ENCODE measurements at regions not wholly inside any gene's neighbourhood (a gene's known extent, or its start where the extent isn't known, plus 50 kb on each side); places are given as distances from the start of the nearest gene placed in this dataset.

DNA sequence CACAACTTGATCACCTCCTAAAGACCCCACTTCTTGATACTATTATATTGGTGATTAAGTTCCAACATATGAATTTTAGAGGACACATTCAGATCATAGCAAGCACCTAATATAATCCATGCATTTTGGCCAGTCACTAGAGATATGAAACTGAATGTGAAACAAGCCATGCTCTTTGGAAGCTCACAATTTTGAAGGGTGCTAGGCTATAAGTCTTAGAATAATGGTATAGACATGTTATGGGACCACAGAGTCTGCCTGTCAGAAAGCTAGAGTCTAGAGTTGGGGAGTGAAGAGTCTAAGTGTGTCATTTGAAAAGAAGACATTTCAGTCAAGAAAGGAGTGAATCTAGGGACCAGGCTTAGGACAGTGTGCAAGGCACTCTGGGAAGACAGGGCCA, 186.4 kb upstream of the SLC24A5 start:
- Histone ChIP-seq H3K27me3 (replicated peaks in 1 of 4; ENCODE audit: control insufficient read depth in 3 of 4, extremely low read depth in 1 of 4, insufficient read depth in 3 of 4, low read length in 3 of 4) (no peaks in the 10 kb centered on the region), H3K36me3 (ENCODE audit: control insufficient read depth in 2 of 4, insufficient read depth in 4 of 4, low read length in 3 of 4) (no peaks in the 10 kb centered on the region), H3K4me2 (ENCODE audit: insufficient read depth in 1 of 2, low read depth in 2 of 2, low read length in 2 of 2) (no peak overlapping the region), H2BK120ac (replicated peaks; ENCODE audit: low read depth, low read length) (no peak overlapping the region), H2AFZ (ENCODE audit: low read length) (no peak overlapping the region), H3K9me3 (ENCODE audit: insufficient read depth in 2 of 2, low read depth in 1 of 2, low read length in 1 of 2) (no peaks in the 10 kb centered on the region), H3K4me1 (replicated peaks in 1 of 4; ENCODE audit: control insufficient read depth in 3 of 4, insufficient read depth in 4 of 4, low read length in 3 of 4) (no peaks in the 10 kb centered on the region), H3K27ac (ENCODE audit: low read depth, low read length) (no peak overlapping the region), H3K4me3 (ENCODE audit: extremely low read depth in 1 of 4, insufficient read depth in 2 of 4, low read depth in 3 of 4, low read length in 4 of 4) (no peak overlapping the region), H3K4ac (replicated peaks; ENCODE audit: insufficient read length, low read depth, low read length) (no peak overlapping the region), H2BK20ac (ENCODE audit: low read length) (no peak overlapping the region), H3K14ac (ENCODE audit: insufficient read length) (no peak overlapping the region), H3K9ac (replicated peaks in 1 of 4; ENCODE audit: extremely low read depth in 1 of 4, low read depth in 3 of 4, low read length in 3 of 4) (no peak overlapping the region), H3K56ac (replicated peaks; ENCODE audit: insufficient read length, low read depth, low read length) (no peak overlapping the region), H3K23ac (ENCODE audit: insufficient read length) (no peak overlapping the region), H3K23me2 (ENCODE audit: low read depth, low read length) (no peaks in the 10 kb centered on the region), H3K79me1 (ENCODE audit: low read depth, low read length) (no peaks in the 10 kb centered on the region), H4K20me1 (replicated peaks in 1 of 2; ENCODE audit: control insufficient read depth in 1 of 2, insufficient read depth in 2 of 2, low read length in 2 of 2) (no peaks in the 10 kb centered on the region), H2AK5ac (ENCODE audit: low read depth, low read length) (no peak overlapping the region), H2BK5ac (ENCODE audit: low read depth, low read length) (no peak overlapping the region), H4K91ac (replicated peaks; ENCODE audit: insufficient read length, low read length) (no peak overlapping the region), H2BK15ac (ENCODE audit: low read length) (no peak overlapping the region), H3K79me2 (ENCODE audit: control insufficient read depth in 1 of 2, insufficient read depth in 2 of 2, low read length in 2 of 2) (no peaks in the 10 kb centered on the region), H3K18ac (ENCODE audit: extremely low read depth, low read length) (no peak overlapping the region), H2BK12ac (ENCODE audit: low read depth, low read length) (no peak overlapping the region), H4K8ac (ENCODE audit: extremely low read depth, insufficient read depth, low read length) (no peak overlapping the region), H4K5ac (ENCODE audit: insufficient read length, low read depth, low read length) (no peak overlapping the region)
- ChIA-PET CTCF (ENCODE audit: partially characterized antibody) (interaction anchor here (1.1 to 1.6 kb wide), 3 partner anchors 9 to 151 kb away, joined by 3 to 4 read pairs (median 4); no protein-coding TSS in a partner anchor), POLR2A (ENCODE audit: partially characterized antibody) (no interaction called here)
- DNase-seq (ENCODE audit: low read depth in 1 of 2, low spot score in 2 of 2) = no peak
- no peak for FAIRE-seq
- TF ChIP-seq EP300 (IDR thresholded peaks at IDR 0.05; ENCODE audit: borderline replicate concordance in 1 of 2, low read depth in 2 of 2, low read length in 2 of 2) (no peak), BACH1 (IDR thresholded peaks at IDR 0.05; ENCODE audit: low read length) (no peak), E2F6 (IDR thresholded peaks at IDR 0.05) (no peak), ASH2L (IDR thresholded peaks at IDR 0.05; ENCODE audit: low read length) (no peak), BCL11A (IDR thresholded peaks at IDR 0.05; ENCODE audit: low read depth in 2 of 2, low read length in 2 of 2) (no peak), ATF2 (IDR thresholded peaks at IDR 0.05; ENCODE audit: low read length) (no peak), SIRT6 (IDR thresholded peaks at IDR 0.05; ENCODE audit: low read length) (no peak), TBP (IDR thresholded peaks at IDR 0.05; ENCODE audit: low read depth, low read length) (no peak), BRCA1 (IDR thresholded peaks at IDR 0.05; ENCODE audit: low read depth, low read length) (no peak), MAFK (IDR thresholded peaks at IDR 0.05; ENCODE audit: low read depth, low read length) (no peak), ZNF274 (IDR thresholded peaks at IDR 0.05; ENCODE audit: borderline replicate concordance, extremely low read depth, low read length) (no peak), CBX5 (IDR thresholded peaks at IDR 0.05; ENCODE audit: low read depth, low read length) (no peak)
- TF ChIP-seq, protein P1, sequence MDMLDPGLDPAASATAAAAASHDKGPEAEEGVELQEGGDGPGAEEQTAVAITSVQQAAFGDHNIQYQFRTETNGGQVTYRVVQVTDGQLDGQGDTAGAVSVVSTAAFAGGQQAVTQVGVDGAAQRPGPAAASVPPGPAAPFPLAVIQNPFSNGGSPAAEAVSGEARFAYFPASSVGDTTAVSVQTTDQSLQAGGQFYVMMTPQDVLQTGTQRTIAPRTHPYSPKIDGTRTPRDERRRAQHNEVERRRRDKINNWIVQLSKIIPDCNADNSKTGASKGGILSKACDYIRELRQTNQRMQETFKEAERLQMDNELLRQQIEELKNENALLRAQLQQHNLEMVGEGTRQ (IDR thresholded peaks at IDR 0.05; ENCODE audit: low read length) = no peak
